Fibroblast of the aortic adventitia (primary cell): ENCODE measurements at regions not wholly inside any gene's neighbourhood (a gene's known extent, or its start where the extent isn't known, plus 50 kb on each side); places are given as distances from the start of the nearest gene placed in this dataset.
A peak's percentile ranks its signal among the peaks of the same experiment; 100 is the strongest.

Experiments used
- DNase-seq: peaks from one replicate; pipeline ENCODE4 v3.0.0-alpha.2; 2010; ENCODE audit warnings: low read depth
- H3K4me3 ChIP-seq: 2 replicates; pipeline ENCODE4 v1.5.1; 2011; ENCODE audit warnings: low read depth, mild to moderate bottlenecking, control low read depth, low read length, moderate library complexity
- TF ChIP-seq, protein P1 (sequence below): IDR thresholded peaks from 2 replicates; pipeline ENCODE4 v1.5.1; 2011; ENCODE audit warnings: mild to moderate bottlenecking, low read length, control low read depth, inconsistent platforms; ENCODE audit not compliant: insufficient read depth

DNA sequence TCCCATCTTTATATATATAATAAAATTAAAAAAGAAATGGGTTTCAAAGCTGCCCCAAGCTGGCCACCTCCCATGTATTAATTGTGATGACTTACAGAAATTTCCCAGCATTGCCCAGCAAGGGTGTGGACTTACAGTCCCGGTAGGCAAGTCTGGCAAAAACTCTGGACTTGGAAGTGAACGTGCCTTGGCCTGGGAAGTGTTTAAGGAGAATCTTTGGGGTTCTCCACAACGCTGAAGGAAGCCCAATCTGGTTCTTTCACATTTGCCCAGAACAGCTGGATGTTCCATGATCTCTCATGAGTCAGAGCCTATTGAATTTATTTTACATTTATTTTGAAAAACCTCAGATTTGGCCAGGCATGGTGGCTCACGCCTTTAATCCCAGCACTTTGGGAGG lies 98.4 kb upstream of the SLC45A1 start:
- TF ChIP-seq, protein P1, sequence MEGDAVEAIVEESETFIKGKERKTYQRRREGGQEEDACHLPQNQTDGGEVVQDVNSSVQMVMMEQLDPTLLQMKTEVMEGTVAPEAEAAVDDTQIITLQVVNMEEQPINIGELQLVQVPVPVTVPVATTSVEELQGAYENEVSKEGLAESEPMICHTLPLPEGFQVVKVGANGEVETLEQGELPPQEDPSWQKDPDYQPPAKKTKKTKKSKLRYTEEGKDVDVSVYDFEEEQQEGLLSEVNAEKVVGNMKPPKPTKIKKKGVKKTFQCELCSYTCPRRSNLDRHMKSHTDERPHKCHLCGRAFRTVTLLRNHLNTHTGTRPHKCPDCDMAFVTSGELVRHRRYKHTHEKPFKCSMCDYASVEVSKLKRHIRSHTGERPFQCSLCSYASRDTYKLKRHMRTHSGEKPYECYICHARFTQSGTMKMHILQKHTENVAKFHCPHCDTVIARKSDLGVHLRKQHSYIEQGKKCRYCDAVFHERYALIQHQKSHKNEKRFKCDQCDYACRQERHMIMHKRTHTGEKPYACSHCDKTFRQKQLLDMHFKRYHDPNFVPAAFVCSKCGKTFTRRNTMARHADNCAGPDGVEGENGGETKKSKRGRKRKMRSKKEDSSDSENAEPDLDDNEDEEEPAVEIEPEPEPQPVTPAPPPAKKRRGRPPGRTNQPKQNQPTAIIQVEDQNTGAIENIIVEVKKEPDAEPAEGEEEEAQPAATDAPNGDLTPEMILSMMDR, result no peak
- DNase-seq, result peak; percentile 55
- H3K4me3 ChIP-seq, result no peak overlapping the region

DNA sequence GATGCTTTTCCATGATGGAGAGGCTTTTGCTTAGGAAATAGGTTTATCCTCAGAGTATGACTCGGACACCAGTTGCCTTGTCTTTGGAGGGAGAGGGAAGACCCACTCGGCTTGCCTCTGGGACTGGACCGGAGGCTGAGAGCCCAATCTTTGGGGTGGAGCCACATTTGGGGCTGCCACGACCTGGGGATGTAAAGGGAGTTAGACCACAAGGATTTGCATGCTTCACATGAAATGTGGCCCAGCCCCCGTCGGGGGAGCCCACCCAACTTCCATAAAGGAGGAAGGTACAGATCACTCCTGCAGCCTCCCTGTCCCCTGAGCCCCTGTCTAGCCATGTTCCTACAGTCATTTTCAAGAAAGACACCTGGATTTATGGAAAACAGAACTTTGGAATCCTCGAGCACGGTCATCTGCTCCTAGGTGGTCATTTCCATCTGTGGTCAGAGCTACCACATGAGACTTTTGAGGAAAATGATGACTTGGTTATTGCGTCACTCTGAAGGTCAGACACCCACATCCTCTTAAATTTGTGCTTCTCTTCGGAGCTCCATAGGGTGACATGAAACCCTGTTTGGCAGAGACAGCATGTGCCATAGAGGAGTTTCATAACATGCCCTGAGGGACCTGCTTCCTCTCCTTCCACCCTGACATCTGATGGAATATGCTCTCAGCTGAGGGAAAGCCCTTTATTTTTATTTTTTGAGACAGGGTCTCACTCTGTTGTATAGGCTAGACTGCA lies 99.4 kb upstream of the SLC45A1 start:
- H3K4me3 ChIP-seq, result no peak overlapping the region
- TF ChIP-seq, protein P1, result no peak
- DNase-seq, result peak; percentile 31

DNA sequence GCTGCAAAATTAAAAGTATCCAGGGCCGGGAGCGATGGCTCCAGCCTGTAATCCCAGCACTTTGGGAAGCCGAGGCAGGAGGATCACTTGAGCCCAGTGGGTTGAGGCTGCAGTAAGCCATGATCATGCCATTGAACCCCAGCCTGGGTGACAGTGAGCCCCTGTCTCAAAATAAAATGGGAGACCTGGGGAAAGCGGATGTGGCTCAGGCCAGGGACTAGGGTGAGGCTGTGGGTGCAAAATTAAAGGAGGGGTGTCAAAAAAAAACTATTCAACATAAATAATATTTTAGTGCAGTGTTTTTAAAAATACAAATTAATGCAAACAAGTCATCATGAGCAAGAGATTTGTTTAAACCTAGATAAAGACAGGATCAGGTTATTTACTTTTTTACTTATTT lies 100.1 kb upstream of the SLC45A1 start:
- H3K4me3 ChIP-seq, result no peak overlapping the region
- no peak for DNase-seq
- TF ChIP-seq, protein P1, result no peak

DNA sequence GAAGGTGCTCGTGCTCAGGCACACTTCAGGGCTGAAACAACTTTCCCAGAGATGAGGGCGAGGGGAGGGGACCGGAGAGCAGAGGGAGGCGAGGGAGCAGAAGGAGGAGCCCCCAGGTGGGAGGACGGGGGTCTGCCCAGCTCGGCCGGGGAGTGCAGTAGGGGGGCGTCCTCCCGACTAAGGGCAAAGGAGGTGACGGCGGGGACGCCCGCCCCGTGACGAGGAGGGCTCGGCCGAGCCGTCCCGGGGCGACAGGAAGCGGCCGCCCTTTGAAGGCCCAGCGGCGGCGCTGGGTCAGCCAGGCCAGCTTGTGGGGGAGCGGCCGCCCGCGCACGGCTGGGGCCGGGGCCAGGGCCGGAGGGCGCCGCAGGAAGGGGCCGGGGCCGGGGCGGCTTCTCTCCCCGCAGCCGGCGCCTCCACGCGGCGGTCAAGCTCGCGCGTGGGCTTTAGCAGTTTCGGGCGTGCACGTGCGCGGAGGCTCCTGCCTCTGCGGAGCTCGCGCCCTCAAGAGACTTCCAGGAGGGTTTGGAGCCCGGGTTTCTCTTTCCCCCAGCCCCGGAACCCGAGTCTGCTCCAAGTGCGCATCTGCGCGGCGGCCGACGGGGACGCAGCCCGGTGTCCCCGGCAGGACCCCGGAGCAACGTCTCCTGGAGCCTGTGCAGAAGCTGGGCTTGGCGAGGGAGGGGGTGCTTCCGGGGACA lies 100.8 kb upstream of the SLC45A1 start:
- no peak for DNase-seq
- TF ChIP-seq, protein P1, result no peak
- peak overlapping the region; percentile 28 for H3K4me3 ChIP-seq

DNA sequence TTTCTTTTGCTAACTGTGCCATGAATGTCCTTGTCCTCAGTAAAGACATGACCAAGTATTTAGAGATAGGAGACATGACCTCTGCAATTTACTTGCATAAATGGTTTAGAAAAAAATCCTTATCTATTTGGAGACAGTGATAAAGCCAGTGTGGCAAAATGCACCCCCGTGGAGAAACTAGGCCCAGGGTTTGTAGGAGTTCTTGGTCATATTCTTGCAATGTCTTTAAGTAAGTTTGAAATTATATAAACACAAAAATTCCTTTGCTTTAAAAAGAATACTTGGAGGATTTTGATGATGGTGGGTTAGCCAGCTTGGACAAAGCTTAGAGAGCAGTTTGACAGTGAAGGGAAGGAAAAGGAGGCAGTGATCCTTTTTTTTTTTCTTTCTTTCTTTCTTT lies 101.9 kb upstream of the SLC45A1 start:
- DNase-seq, result peak; percentile 28
- H3K4me3 ChIP-seq, result no peak overlapping the region
- TF ChIP-seq, protein P1, result no peak

DNA sequence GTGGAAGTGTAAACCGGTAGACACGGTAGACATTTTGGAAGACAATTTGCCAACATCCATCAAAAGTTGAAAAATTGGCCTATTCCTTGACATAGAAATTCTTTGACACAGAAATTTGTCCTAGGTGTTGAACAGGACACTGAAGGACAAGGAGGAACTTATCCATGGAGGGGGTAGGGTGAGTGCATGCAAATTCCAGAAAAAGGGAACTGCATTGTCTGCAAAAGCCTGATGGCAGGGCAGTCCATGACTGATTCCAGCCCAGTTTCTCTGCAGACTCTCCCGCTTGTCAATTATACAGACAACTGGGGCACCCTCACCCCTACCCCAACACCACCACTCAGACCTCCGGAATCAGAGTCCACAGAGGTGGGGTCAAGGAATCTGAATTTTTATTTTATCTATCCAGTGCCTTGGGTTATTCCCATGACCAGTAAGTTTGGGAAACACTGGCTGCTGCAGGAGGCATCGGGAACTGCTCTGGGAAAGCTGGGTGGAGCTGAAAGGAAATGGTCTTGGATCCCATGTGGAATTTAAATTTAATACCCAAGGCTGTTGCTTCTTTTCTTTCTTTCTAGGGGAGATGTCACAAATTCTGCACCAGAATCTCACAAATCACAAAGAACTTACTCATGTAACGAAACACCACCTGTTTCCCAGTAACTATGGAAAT lies 103.3 kb upstream of the SLC45A1 start:
- TF ChIP-seq, protein P1, result no peak
- no peak overlapping the region for H3K4me3 ChIP-seq
- DNase-seq, result no peak
